T47D (cell line): ENCODE measurements at regions not wholly inside any gene's neighbourhood (a gene's known extent, or its start where the extent isn't known, plus 50 kb on each side); places are given as distances from the start of the nearest gene placed in this dataset.
A peak's percentile ranks its signal among the peaks of the same experiment; 100 is the strongest.

Experiments
- DNase-seq, 2 experiments: peaks; one replicate each; pipeline versions ENCODE4 v3.0.0 to v3.0.0-alpha.2; 2011 to 2012; ENCODE audit warnings: low read depth in 1 of 2, low spot score in 1 of 2
- JUND ChIP-seq: IDR thresholded peaks from 2 replicates; pipeline ENCODE4 v1.6.1; 2012; ENCODE audit warnings: low read depth
- in situ Hi-C: cut with HindIII; loops from 2 replicates; pipeline ENCODE4 v1.10.0; 2016; ENCODE audit warnings: low sequenced_read_pairs, low pct_unique_long_range_greater_than_20kb

GRCh38 chr3:59408047-59408624 is 358.3 kb upstream of the CFAP20DC start:
- in situ Hi-C loops = no loop called here
- no peak for TF ChIP-seq JUND
- no peak for DNase-seq

GRCh38 chr3:59407425-59407824 is 357.6 kb upstream of the CFAP20DC start:
- no peak for TF ChIP-seq JUND
- in situ Hi-C loops = no loop called here
- no peak for DNase-seq

- no peak for TF ChIP-seq JUND
- in situ Hi-C loops = no loop called here
- no peak for DNase-seq
Observed at GRCh38 chr3:59406943-59407342, 357.1 kb upstream of the CFAP20DC start.

- TF ChIP-seq JUND = no peak
- in situ Hi-C loops = no loop called here
- no peak for DNase-seq
Observed at GRCh38 chr3:59404851-59405250, 355.0 kb upstream of the CFAP20DC start.

- TF ChIP-seq JUND = no peak
- DNase-seq = no peak
- in situ Hi-C loops = no loop called here
Observed at GRCh38 chr3:59404064-59404463, 354.2 kb upstream of the CFAP20DC start.

GRCh38 chr3:59401924-59402323 is 352.1 kb upstream of the CFAP20DC start:
- in situ Hi-C loops = no loop called here
- no peak for DNase-seq
- no peak for TF ChIP-seq JUND

- no peak for DNase-seq
- in situ Hi-C loops = no loop called here
- no peak for TF ChIP-seq JUND
Observed at GRCh38 chr3:59392116-59392515, 342.3 kb upstream of the CFAP20DC start.

GRCh38 chr3:59391131-59391530 is 341.3 kb upstream of the CFAP20DC start:
- no peak for DNase-seq
- no peak for TF ChIP-seq JUND
- in situ Hi-C loops = no loop called here

GRCh38 chr3:59388555-59389270 is 338.9 kb upstream of the CFAP20DC start:
- in situ Hi-C loops = no loop called here
- DNase-seq = no peak
- TF ChIP-seq JUND = no peak

- in situ Hi-C loops = no loop called here
- DNase-seq = no peak
- TF ChIP-seq JUND = no peak
Observed at GRCh38 chr3:59386165-59386564, 336.3 kb upstream of the CFAP20DC start.

- DNase-seq = no peak
- TF ChIP-seq JUND = no peak
- in situ Hi-C loops = no loop called here
Observed at GRCh38 chr3:59385547-59385946, 335.7 kb upstream of the CFAP20DC start.

GRCh38 chr3:59381282-59381681 is 331.5 kb upstream of the CFAP20DC start:
- DNase-seq = no peak
- TF ChIP-seq JUND = no peak
- in situ Hi-C loops = no loop called here

- DNase-seq = no peak
- in situ Hi-C loops = no loop called here
- TF ChIP-seq JUND = no peak
Observed at GRCh38 chr3:59380146-59380545, 330.3 kb upstream of the CFAP20DC start.

- peak in 1 of 2 experiments; percentile 8 for DNase-seq
- in situ Hi-C loops = no loop called here
- no peak for TF ChIP-seq JUND
Observed at GRCh38 chr3:59374818-59375211, 325.0 kb upstream of the CFAP20DC start.
